ENCODE measurements at regions not wholly inside any gene's neighbourhood (a gene's known extent, or its start where the extent isn't known, plus 50 kb on each side); places are given as distances from the start of the nearest gene placed in this dataset.
"Not testable (repeated sequence)": the region's sequence is repeated elsewhere in the genome, so short reads cannot be mapped to it uniquely, and the experiment has no call there.

- DNase-seq = no peak
Observed at GRCh38 chr14:84068288-84068687, 1461.7 kb upstream of the FLRT2 start.

DNA sequence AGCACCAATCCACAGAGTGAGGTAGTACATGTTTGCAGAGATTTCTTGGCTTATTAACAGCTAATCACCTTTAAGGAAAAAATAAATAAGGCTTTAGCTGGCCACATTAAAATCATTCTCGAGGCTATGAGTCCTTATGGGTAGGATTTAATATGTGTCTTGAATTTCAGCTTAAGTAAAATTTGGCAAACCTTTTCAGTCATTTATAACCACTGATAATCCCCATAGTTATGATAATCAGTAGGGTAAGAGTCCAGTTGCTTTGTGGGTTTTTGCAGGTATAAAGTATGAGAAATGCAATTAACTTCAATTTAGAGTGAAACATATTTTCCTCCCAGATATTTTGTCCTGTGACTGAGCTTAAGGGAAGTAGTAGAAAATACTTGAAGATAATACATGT lies 1458.9 kb upstream of the FLRT2 start:
- DNase-seq = no peak

- no peak for DNase-seq
Observed at GRCh38 chr14:84074626-84075025, 1455.3 kb upstream of the FLRT2 start.

GRCh38 chr14:84080944-84081343 lies 1449.0 kb upstream of the FLRT2 start:
- no peak for DNase-seq

DNA sequence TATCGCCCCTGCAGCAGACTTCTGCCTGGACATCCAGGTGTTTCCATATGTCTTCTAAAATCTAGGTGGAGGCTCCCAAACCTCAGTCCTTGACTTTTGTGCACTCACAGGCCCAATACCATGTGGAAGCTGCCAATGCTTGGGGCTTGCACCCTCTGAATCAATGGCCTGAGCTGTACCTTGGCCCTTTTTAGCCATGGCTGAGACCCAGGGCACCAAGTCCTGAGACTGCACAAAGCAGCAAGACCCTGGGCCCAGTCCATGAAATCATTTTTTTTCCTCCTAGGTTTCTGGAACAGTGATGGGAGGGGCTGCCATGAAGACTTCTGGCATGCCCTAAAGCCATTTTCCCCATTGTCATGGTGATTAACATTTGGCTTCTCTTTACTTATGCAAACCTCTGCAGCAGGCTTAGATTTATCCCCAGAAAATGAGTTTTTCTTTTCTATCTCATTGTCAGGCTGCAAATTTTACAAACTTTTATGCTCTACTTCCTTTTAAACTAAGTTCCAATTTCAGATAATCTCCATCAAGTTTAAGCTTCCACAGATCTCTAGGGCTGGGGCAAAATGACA lies 1445.8 kb upstream of the FLRT2 start:
- DNase-seq = no peak

- DNase-seq = no peak
Observed at GRCh38 chr14:84085493-84085892, 1444.5 kb upstream of the FLRT2 start.

DNA sequence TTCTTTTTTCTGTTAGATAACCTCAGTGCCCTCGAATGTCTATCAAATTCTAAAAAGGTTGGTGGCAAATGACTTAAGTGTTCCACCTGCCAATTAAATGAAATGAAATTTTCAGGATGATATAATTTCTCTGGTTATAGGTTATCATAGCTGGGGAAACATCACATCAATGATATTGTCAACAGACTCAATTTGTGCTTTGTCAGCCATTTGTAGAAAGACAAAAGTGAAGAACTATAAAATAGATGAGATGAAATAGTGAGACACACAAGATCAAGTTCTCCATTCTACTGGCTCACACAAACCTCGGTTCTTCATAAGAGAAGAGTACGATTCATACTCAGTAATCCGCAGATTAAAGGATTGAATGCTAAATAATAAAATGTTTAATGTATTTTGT lies 1443.2 kb upstream of the FLRT2 start:
- DNase-seq = no peak

DNA sequence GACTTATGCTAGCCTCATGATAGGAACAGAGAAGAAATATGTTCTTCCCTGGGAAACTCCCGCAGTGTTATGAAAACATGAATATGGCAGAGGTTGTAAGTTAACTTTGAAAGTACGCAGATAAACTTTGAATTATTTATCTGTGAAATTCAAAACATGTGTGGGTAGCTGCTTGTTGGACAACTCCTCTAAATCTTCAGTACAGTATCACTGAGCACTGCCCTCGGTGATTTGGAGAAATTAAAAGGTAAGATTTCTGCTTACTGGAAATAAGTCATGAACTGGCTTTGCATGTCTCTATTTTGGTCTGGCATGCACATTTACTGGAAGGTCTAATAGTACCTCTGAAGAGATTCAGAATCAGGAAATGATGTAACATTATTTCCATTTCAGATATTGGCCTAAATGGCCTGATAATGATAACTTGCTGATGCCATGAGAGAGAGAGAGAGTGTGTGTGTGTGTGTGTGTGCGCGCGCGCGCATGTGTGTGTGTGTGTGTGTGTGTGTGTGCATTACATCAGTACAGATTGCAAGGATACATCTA lies 1441.9 kb upstream of the FLRT2 start:
- no peak for DNase-seq

- no peak for DNase-seq
Observed at GRCh38 chr14:84090837-84091236, 1439.1 kb upstream of the FLRT2 start.

GRCh38 chr14:84095681-84096080 lies 1434.3 kb upstream of the FLRT2 start:
- no peak for DNase-seq

DNA sequence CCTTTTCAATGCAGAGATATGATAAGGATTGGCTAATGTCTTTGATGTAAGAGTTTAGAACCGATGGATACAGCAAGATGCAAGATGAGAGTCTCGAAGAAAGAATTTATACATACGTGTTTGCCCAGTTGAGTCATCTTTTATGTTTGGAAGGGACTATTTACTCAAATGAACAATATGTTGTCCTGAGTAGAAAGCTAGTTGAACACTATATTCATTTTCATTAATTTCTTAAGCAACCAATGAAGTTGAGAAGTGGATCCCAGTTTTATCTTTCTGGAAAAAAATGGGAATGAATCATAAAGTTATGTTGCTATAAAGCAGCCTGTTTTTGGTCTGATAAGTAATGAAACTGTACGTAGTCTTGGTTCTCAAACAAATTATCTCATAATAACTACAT lies 1431.7 kb upstream of the FLRT2 start:
- DNase-seq = no peak

DNA sequence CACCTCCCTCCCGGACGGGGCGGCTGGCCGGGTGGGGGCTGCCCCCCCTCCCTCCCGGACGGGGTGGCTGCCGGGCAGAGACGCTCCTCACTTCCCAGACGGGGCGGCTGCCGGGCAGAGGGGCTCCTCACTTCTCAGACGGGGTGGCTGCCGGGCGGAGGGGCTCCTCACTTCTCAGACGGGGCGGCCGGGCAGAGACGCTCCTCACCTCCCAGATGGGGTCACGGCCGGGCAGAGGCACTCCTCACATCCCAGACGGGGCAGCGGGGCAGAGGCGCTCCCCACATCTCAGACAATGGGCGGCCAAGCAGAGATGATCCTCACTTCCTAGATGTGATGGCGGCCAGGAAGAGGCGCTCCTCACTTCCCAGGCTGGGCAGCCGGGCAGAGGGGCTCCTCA lies 1430.4 kb upstream of the FLRT2 start:
- not testable (repeated sequence) for DNase-seq

DNA sequence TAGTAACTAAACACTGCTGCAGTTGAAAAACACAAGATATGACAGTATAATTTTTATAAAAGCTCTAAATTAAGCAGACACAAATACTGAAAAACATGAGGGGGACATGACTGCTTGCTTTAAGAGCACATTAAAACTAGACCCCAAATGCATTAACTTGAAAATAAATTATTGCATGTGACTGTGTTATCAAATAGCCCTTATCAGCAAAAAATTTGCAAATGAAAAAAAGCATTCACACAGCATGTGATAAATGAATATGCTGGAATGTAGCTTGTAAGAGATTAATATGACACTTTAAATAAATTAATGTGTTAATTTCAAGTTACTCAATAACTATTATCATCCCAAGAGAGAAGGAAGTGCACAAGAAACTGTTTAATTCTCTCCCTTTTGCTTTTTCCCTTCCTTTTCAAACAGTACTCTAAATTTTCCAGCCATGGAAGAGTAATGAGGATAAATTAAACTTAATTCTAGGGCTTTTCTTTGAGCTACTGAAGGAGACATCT lies 1422.1 kb upstream of the FLRT2 start:
- DNase-seq = no peak

GRCh38 chr14:84108746-84109457 lies 1421.0 kb upstream of the FLRT2 start:
- DNase-seq = no peak

DNA sequence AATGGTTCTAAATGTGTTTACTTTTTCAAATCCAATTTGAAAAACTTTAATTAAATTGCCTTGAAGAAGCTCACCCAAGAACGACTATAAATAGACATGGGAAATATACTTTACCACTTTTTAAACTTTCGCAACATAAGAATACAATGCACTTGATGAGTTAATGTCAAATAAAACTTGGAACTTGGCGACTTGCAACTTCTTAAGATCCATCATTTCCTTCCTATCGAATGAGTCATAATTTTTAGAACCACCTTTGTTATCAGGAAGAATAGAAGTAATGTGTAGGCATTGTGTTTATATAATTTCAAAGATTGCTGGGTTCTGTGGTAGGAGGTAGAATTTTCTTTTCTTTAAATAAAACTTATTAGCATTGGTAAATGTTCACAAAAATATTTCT lies 1417.4 kb upstream of the FLRT2 start:
- DNase-seq = no peak

- DNase-seq = no peak
Observed at GRCh38 chr14:84125676-84126075, 1404.3 kb upstream of the FLRT2 start.

- no peak for DNase-seq
Observed at GRCh38 chr14:84127495-84127894, 1402.4 kb upstream of the FLRT2 start.

DNA sequence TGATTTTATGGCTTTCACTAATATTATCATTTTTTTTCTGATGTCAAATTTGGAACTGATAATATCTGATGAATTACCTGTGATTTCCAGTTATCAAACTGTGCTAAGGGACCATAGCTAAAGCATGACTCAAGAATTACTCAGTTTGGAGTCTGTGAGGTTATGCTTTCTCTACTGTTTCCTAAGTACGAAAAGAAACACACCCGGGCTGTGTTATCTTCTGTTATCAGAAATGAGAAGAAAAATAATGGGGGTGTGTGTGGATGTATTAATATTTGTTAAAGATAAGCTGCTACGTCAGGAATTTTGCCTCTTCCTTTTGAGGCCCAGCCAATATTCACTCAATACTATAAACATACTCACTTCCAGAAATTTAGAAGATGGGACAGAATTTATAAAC lies 1401.9 kb upstream of the FLRT2 start:
- no peak for DNase-seq

- no peak for DNase-seq
Observed at GRCh38 chr14:84129007-84129406, 1400.9 kb upstream of the FLRT2 start.

DNA sequence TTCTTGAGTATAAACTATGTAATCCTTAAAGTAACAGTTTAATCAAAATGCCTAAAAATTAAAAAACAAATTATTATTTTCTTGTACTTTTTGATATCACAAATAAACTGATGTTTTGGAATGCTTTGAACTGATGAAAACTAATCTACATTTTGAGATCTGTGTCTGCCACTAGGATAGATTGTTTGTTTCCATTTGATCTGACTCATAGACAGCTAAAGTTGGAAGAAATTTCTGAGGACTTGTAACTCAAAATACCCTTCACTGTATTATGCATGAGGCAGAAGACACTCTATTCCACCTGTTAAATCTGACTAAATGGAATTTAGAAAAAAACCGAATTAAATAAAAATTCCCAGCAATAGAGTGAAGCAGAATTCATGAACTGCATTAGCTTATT lies 1400.0 kb upstream of the FLRT2 start:
- DNase-seq = no peak

DNA sequence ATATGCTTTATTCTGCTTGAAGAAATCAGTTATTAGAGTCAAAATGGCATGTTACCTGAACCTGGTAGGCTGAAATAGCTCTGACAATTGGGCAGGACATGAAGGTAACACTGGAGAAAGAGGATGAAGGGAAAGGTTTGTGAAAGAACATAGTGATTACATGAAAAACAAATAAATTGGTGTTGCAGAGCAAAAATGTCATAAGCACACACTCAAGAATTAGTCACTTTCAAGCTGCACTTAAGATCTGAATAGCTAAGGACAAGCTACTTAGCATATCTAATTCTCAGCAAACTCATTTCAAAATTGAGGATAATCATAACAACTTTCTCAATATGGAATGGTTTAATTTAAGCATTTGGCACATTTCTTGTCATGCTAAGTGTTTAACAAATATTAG lies 1398.0 kb upstream of the FLRT2 start:
- DNase-seq = no peak

GRCh38 chr14:84144166-84144565 lies 1385.8 kb upstream of the FLRT2 start:
- DNase-seq = no peak

DNA sequence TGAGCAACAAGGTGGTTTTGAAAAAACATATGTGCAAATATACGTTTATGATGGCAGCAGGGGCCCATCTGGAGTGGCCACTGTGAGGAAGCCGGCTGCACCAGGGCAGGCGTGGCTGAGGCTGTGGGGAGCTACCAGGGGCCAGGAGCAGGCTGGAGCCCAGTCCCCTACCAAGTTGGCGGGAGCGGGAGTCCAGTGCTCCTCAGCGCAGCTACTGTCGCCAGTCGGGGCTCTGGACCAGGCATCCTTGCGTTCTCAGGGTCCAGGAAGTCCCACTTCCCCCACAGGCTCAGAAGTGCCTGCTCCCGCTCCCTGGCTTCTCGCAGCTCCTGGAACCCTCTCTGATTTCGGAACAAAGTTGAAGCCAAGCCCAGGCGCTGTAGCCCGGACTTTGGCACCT lies 1377.5 kb upstream of the FLRT2 start:
- DNase-seq = no peak

DNA sequence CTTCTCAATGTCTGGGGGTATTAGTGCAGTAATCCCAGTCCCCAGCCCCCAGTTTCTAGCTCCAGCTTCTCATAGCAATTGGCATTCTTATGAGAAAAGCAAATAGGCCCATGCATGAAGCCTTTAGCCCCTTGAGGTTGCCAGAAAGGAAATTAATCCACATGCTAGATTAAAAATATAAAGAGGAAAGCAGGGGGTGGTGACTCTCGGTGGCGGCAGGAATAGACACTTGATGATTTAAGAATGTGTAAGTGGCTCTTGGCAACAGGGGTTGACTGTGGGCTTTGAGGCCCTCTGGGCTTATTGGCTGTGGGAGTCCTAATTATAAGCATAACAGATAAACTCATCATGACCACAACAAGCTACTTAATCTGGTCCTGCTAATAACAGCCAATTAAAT lies 1367.3 kb upstream of the FLRT2 start:
- no peak for DNase-seq

DNA sequence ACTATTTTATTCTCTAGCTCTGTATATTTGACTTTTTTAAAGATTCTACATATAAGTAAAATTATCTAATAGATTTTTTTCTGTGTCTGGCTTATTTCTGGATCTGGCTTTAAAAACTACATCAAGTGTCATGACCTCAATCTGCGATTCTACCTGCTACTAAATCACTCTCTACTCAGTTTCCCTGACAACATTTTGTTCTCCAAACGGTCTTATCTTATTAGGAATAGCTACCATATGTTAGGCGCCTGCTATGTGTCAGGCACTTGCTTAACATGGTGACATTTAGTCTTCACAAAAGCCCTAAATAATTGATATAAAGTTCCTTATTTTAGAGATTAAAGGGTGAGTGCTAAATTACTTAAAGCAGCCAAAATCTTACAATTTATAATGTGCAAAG lies 1362.9 kb upstream of the FLRT2 start:
- no peak for DNase-seq
